Suprapubic skin (tissue), 4 donors: ENCODE measurements at regions not wholly inside any gene's neighbourhood (a gene's known extent, or its start where the extent isn't known, plus 50 kb on each side); places are given as distances from the start of the nearest gene placed in this dataset.

ENCODE experiments used
- DNase-seq, 2 donors: peaks; one replicate each; pipeline ENCODE4 v3.0.0-alpha.2; 2019; ENCODE audit warnings: low spot score in 2 of 2
- H3K27ac ChIP-seq: fragments of 200-600 bp; sonication (generic); one replicate; pipeline ENCODE4 v1.5.1; 2019
- H3K27me3 ChIP-seq: fragments of 200-600 bp; sonication (generic); one replicate; pipeline ENCODE4 v1.5.1; 2019
- H3K36me3 ChIP-seq: fragments of 200-600 bp; sonication (generic); one replicate; pipeline ENCODE4 v1.5.1; 2019
- H3K4me1 ChIP-seq: fragments of 200-600 bp; sonication (generic); one replicate; pipeline ENCODE4 v1.5.1; 2019
- H3K4me3 ChIP-seq: fragments of 200-600 bp; sonication (generic); one replicate; pipeline ENCODE4 v1.5.1; 2019; ENCODE audit warnings: mild to moderate bottlenecking
- H3K9me3 ChIP-seq: fragments of 200-600 bp; sonication (generic); one replicate; pipeline ENCODE4 v1.5.1; 2019
- EP300 ChIP-seq: sonication (generic); formaldehyde crosslinking; IDR thresholded peaks from one replicate; pipeline ENCODE4 v1.6.1; 2017; ENCODE audit warnings: antibody characterized with exemption
- POLR2A ChIP-seq, 2 donors: fragments of 450-650 bp; IDR thresholded peaks; one replicate each; pipeline ENCODE4 v1.6.1; 2017; ENCODE audit warnings: antibody characterized with exemption in 2 of 2, mild to moderate bottlenecking in 2 of 2, moderate library complexity in 2 of 2
- POLR2AphosphoS5 ChIP-seq, 3 donors: sonication (generic); formaldehyde crosslinking; IDR thresholded peaks; one replicate each; pipeline ENCODE4 v1.6.1; 2017; ENCODE audit warnings: antibody characterized with exemption in 3 of 3
- WGBS: methylation state at CpG from one replicate; pipeline ENCODE4 v1.1.5; 2018; 5-methylcytosine and 5-hydroxymethylcytosine counted together
- TF ChIP-seq, protein P1 (sequence below), 2 donors: fragments of 200-600 bp in 1 of 2; fragments of 450-650 bp in 1 of 2; sonication (generic) in 1 of 2; IDR thresholded peaks; one replicate each; pipeline ENCODE4 v1.5.1; 2016 to 2019; ENCODE audit warnings: antibody characterized with exemption in 2 of 2, mild to moderate bottlenecking in 1 of 2, moderate library complexity in 1 of 2

DNA sequence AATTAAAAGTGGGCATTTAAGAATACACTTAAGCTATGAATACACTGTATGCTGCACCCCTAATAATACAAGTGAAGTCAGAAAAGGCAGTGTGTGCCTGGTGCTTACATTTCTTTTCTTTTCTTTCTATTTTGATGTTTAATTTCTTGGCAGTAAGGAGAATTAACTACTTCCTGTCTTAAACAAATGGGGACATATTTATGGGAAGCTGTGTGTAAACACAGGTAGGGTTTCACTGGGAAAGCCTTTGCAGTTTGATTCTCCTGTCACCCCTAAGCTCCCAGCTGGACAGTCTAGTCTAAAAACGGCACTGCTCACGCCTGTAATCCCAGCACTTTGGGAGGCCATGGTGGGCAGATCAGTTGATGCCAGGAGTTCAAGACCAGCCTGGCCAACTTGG lies 146.0 kb downstream of the MIS18A start:
- no peak overlapping the region for H3K4me3 ChIP-seq
- no peaks in the 10 kb centered on the region for H3K36me3 ChIP-seq
- no peak overlapping the region for H3K27ac ChIP-seq
- 87% methylated on average over 2 of the region's 2 CpGs for WGBS
- H3K27me3 ChIP-seq, result no peaks in the 10 kb centered on the region
- TF ChIP-seq EP300 (no peak), POLR2A (IDR thresholded peaks at IDR 0.05) (no peak)
- H3K9me3 ChIP-seq, result no peaks in the 10 kb centered on the region
- peaks cover 34% of the 10 kb centered on the region for H3K4me1 ChIP-seq
- DNase-seq, result no peak

DNA sequence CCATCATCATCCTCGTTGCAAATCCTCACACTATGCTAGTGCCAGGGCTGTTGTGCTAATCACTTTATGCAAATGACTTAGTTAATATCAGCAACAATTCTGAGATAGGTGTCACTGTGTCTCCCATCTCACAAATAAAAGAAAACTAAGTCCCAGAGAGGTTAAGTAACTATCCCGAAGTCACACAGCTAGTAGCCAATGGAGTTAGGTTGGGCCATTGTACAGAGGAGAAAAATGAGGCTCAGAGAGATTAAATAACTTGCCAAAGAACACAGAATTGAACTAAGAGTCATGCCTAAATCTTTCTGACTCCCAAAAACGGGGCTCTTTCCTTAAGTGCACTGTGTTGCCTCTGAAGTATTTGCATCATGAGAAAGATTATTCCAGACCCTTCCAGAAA lies 146.4 kb downstream of the MIS18A start:
- no peak overlapping the region for H3K27ac ChIP-seq
- H3K4me1 ChIP-seq, result peaks cover 34% of the 10 kb centered on the region
- no peak overlapping the region for H3K4me3 ChIP-seq
- no peaks in the 10 kb centered on the region for H3K27me3 ChIP-seq
- 83% methylated on average over 3 of the region's 3 CpGs for WGBS
- H3K9me3 ChIP-seq, result no peaks in the 10 kb centered on the region
- no peaks in the 10 kb centered on the region for H3K36me3 ChIP-seq
- DNase-seq, result no peak
- TF ChIP-seq POLR2AphosphoS5 (IDR thresholded peaks at IDR 0.05) (no peak), EP300 (no peak), POLR2A (IDR thresholded peaks at IDR 0.05) (no peak)
- TF ChIP-seq, protein P1, sequence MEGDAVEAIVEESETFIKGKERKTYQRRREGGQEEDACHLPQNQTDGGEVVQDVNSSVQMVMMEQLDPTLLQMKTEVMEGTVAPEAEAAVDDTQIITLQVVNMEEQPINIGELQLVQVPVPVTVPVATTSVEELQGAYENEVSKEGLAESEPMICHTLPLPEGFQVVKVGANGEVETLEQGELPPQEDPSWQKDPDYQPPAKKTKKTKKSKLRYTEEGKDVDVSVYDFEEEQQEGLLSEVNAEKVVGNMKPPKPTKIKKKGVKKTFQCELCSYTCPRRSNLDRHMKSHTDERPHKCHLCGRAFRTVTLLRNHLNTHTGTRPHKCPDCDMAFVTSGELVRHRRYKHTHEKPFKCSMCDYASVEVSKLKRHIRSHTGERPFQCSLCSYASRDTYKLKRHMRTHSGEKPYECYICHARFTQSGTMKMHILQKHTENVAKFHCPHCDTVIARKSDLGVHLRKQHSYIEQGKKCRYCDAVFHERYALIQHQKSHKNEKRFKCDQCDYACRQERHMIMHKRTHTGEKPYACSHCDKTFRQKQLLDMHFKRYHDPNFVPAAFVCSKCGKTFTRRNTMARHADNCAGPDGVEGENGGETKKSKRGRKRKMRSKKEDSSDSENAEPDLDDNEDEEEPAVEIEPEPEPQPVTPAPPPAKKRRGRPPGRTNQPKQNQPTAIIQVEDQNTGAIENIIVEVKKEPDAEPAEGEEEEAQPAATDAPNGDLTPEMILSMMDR (IDR thresholded peaks at IDR 0.05), result no peak

DNA sequence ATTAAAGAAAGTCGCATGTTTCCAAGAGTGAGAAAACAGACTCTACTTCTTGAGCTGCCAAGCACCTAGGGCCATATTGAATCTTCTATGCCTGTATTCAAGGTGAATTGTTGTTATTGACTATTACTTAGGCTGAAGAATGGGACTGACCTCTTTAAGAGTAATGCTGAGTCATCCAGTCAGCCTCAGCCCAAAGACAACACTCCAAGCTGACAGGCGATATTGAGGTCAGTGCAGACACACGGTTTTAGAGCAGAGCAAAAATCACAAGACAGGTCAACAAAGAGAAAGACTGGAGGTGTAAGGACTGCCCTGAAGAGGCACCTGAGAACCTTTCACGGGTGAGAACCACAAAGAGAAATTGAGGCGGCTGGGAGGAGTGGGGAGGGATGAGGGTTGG lies 146.9 kb downstream of the MIS18A start:
- Histone ChIP-seq H3K4me3 (no peak overlapping the region), H3K4me1 (peaks cover 34% of the 10 kb centered on the region), H3K36me3 (no peaks in the 10 kb centered on the region), H3K27me3 (no peaks in the 10 kb centered on the region), H3K9me3 (no peaks in the 10 kb centered on the region), H3K27ac (no peak overlapping the region)
- no peak for TF ChIP-seq POLR2AphosphoS5 (IDR thresholded peaks at IDR 0.05)
- TF ChIP-seq, protein P1 (IDR thresholded peaks at IDR 0.05), result no peak
- TF ChIP-seq EP300, result no peak
- TF ChIP-seq POLR2A (IDR thresholded peaks at IDR 0.05), result no peak
- DNase-seq, result no peak
- 60% methylated on average over 5 of the region's 5 CpGs for WGBS

DNA sequence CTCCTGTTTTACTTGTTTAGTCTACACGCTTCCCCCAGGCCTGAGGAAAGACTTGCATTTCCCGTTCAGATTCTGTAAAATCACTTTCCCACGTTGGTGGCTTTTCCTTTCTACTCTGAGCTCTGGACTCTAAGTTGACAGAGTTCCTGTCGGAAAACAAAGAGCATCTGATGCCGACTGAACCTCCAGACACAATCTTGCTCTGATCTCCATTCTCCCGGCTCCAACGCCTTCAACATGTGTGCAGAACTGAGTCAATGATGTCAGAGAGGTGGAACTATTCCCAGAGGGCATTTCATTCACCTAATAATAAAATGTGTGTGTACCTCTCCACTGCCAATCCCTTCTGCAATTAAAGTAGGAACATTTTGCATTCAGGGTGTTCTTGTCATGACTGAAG lies 147.7 kb downstream of the MIS18A start:
- WGBS, result 48% methylated on average over 7 of the region's 7 CpGs
- DNase-seq, result no peak
- TF ChIP-seq EP300 (no peak), POLR2A (IDR thresholded peaks at IDR 0.05) (no peak), POLR2AphosphoS5 (IDR thresholded peaks at IDR 0.05) (no peak)
- Histone ChIP-seq H3K4me3 (no peak overlapping the region), H3K27me3 (no peaks in the 10 kb centered on the region), H3K36me3 (no peaks in the 10 kb centered on the region), H3K27ac (no peak overlapping the region), H3K9me3 (no peaks in the 10 kb centered on the region), H3K4me1 (peaks cover 27% of the 10 kb centered on the region)

DNA sequence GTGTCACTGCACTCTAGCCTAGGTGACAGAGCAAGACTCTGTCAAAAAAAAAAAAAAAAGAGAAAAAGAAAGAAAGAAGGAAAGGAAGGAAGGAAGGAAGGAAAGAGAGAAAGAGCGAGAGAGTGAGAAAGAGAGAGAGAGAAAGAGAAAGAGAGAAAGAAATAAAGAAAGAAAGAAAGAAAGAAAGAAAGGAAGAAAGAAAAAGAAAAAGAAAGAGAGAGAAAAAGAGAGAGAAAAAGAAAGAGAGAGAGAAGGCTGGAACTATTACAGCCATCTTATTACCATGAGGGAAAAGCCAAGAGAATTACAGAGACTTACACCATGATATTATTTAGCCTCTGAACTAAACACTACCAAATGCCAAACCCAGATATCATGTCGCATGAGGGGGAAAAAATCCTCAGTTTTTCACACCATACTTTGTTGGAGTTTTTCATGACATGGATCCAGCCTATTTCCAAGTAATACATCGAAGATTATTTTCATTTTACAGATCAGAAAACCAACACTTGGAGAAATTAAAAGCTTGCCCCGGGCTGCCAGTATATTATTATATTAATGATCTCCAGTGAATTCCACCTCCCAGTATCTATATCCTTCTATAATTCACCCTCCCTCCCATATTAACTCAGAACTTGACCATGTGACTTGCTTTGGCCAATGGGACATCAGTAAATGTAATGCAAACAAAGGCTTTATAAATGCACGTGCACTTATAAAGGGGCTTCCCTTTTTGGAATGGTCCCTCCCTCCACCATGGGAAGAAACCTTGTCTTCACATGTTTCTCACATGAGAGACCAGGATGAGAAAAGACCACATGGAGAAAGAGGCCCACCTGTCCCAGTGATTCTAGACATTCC lies 148.6 kb downstream of the MIS18A start:
- TF ChIP-seq POLR2AphosphoS5 (IDR thresholded peaks at IDR 0.05) (no peak), EP300 (no peak), POLR2A (IDR thresholded peaks at IDR 0.05) (no peak)
- TF ChIP-seq, protein P1 (IDR thresholded peaks at IDR 0.05), result no peak
- no peak for DNase-seq
- H3K4me1 ChIP-seq, result peaks cover 18% of the 10 kb centered on the region
- WGBS, result 91% methylated on average over 5 of the region's 5 CpGs
- H3K27ac ChIP-seq, result no peak overlapping the region
- no peaks in the 10 kb centered on the region for H3K27me3 ChIP-seq
- no peaks in the 10 kb centered on the region for H3K9me3 ChIP-seq
- H3K4me3 ChIP-seq, result no peak overlapping the region
- no peaks in the 10 kb centered on the region for H3K36me3 ChIP-seq

DNA sequence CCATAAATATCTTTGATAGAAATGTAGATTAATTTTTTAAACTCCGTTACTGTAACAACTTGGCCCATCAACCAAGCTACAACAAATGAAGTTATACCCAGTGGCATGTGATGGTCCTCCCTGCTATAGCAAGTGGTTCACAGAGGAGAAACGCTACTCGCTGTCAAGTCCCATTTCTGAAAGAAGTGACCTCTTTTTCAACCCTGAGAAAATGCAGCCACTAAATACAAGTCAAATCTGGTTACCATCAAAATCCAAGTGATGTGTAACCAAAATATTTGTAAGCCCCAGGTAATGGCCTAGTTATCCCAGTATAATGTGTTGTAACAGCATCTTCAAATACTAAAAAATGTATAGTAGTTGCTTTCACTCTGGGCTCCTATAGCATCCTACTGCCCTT lies 151.8 kb downstream of the MIS18A start:
- H3K36me3 ChIP-seq, result no peaks in the 10 kb centered on the region
- peaks cover 2% of the 10 kb centered on the region for H3K9me3 ChIP-seq
- peaks cover 11% of the 10 kb centered on the region for H3K4me1 ChIP-seq
- no peak for DNase-seq
- H3K27ac ChIP-seq, result no peak overlapping the region
- TF ChIP-seq POLR2A (IDR thresholded peaks at IDR 0.05) (no peak), POLR2AphosphoS5 (IDR thresholded peaks at IDR 0.05) (no peak), EP300 (no peak)
- TF ChIP-seq, protein P1 (IDR thresholded peaks at IDR 0.05), result no peak
- 96% methylated on average over 3 of the region's 3 CpGs for WGBS
- H3K4me3 ChIP-seq, result no peak overlapping the region
- no peaks in the 10 kb centered on the region for H3K27me3 ChIP-seq
